ENCODE measurements at regions not wholly inside any gene's neighbourhood (a gene's known extent, or its start where the extent isn't known, plus 50 kb on each side); places are given as distances from the start of the nearest gene placed in this dataset.

GRCh38 chr7:138267934-138268333, 191.7 kb downstream of the AKR1D1 start:
- H3K79me2 ChIP-seq (ENCODE audit: insufficient read depth) = no peaks in the 10 kb centered on the region
- H3F3A ChIP-seq (replicated peaks; ENCODE audit: insufficient read depth) = no peaks in the 10 kb centered on the region
- H3K27me3 ChIP-seq (ENCODE audit: insufficient read depth) = no peaks in the 10 kb centered on the region
- H3K4me3 ChIP-seq (ENCODE audit: low read depth in 2 of 2, low read length in 1 of 2) = no peak overlapping the region
- no peaks in the 10 kb centered on the region for H3K4me1 ChIP-seq (ENCODE audit: control insufficient read depth in 1 of 2, insufficient read depth in 2 of 2, low read depth in 1 of 2, low read length in 1 of 2)
- CTCF ChIA-PET = no interaction called here
- no peak for DNase-seq
- H3K27ac ChIP-seq (ENCODE audit: low read depth in 2 of 2, low read length in 1 of 2) = no peak overlapping the region
- 54% methylated on average over 6 of the region's 6 CpGs for WGBS (ENCODE audit: low lambda C conversion rate)
- no peaks in the 10 kb centered on the region for H3K36me3 ChIP-seq (replicated peaks in 1 of 2; ENCODE audit: control insufficient read depth in 1 of 2, insufficient read depth in 2 of 2, low read length in 1 of 2)
- no peak for TF ChIP-seq PBX3 (IDR thresholded peaks at IDR 0.05)
- TF ChIP-seq JUND (IDR thresholded peaks at IDR 0.05) = no peak
- TF ChIP-seq ZBTB33 (IDR thresholded peaks at IDR 0.05; ENCODE audit: borderline replicate concordance, low read depth) = no peak
- TF ChIP-seq TCF12 (IDR thresholded peaks at IDR 0.05) = no peak
- TF ChIP-seq SIN3A (IDR thresholded peaks at IDR 0.05; ENCODE audit: borderline replicate concordance, low read depth, low read length) = no peak
- no peak for TF ChIP-seq RAD21 (IDR thresholded peaks at IDR 0.05; ENCODE audit: low read length)
- TF ChIP-seq FOSL2 (IDR thresholded peaks at IDR 0.05; ENCODE audit: borderline replicate concordance, low read depth) = no peak
- no peak for TF ChIP-seq CHD2 (IDR thresholded peaks at IDR 0.05; ENCODE audit: low read length, partially characterized antibody)
- TF ChIP-seq REST (IDR thresholded peaks at IDR 0.05; ENCODE audit: low read depth, low read length) = no peak
- TF ChIP-seq RCOR1 (IDR thresholded peaks at IDR 0.05; ENCODE audit: low read length) = no peak
- no peak for TF ChIP-seq ELF1 (IDR thresholded peaks at IDR 0.05)
- 0 out of 2 replicates have a peak, but pooled peaks cover 3% of the 10 kb centered on the region for H3K9me3 ChIP-seq
- POLR2A ChIA-PET = no interaction called here
- no peaks in the 10 kb centered on the region for H4K20me1 ChIP-seq (ENCODE audit: insufficient read depth)
- no peak overlapping the region for H3K4me2 ChIP-seq
- H2AFZ ChIP-seq (ENCODE audit: low read depth) = no peak overlapping the region
- no peaks in the 10 kb centered on the region for H3K9me2 ChIP-seq
- H3K9ac ChIP-seq = no peak overlapping the region

- DNase-seq = no peak
- POLR2A ChIA-PET = no interaction called here
- TF ChIP-seq TAF1 (IDR thresholded peaks at IDR 0.05; ENCODE audit: borderline replicate concordance, low read depth, low read length) (no peak), USF1 (IDR thresholded peaks at IDR 0.05; ENCODE audit: borderline replicate concordance, low read depth) (no peak), FOXJ3 (CRISPR knock-in tag; IDR thresholded peaks at IDR 0.05) (no peak), MAX (IDR thresholded peaks at IDR 0.05; ENCODE audit: low read depth) (no peak), MXI1 (IDR thresholded peaks at IDR 0.05; ENCODE audit: low read depth, low read length) (no peak), GATA2 (CRISPR knock-in tag; IDR thresholded peaks at IDR 0.05) (no peak), REST (IDR thresholded peaks at IDR 0.05; ENCODE audit: low read depth, low read length) (no peak), EZH2phosphoT487 (IDR thresholded peaks at IDR 0.05; ENCODE audit: borderline replicate concordance, low read depth) (no peak)
Measured at GRCh38 chr7:138276891-138277290, 183.2 kb upstream of the TRIM24 start.

More at GRCh38 chr7:138276891-138277290, 183.2 kb upstream of the TRIM24 start:
- H3K9me3 ChIP-seq = 0 out of 2 replicates have a peak, but pooled peaks cover 5% of the 10 kb centered on the region
- H3K36me3 ChIP-seq (replicated peaks in 1 of 2; ENCODE audit: control insufficient read depth in 1 of 2, insufficient read depth in 2 of 2, low read length in 1 of 2) = no peaks in the 10 kb centered on the region
- CTCF ChIA-PET = no interaction called here
- no peak overlapping the region for H3K4me2 ChIP-seq
- H3K4me3 ChIP-seq (ENCODE audit: low read depth in 2 of 2, low read length in 1 of 2) = no peak overlapping the region
- no peak overlapping the region; the same call in 1 of the 2 replicates for H2AFZ ChIP-seq (ENCODE audit: low read depth)
- 0 out of 2 replicates have a peak, but pooled peaks cover 3% of the 10 kb centered on the region for H3K9me2 ChIP-seq
- no peaks in the 10 kb centered on the region for H3K79me2 ChIP-seq (ENCODE audit: insufficient read depth)
- H4K20me1 ChIP-seq (ENCODE audit: insufficient read depth) = no peaks in the 10 kb centered on the region
- no peaks in the 10 kb centered on the region for H3K4me1 ChIP-seq (ENCODE audit: control insufficient read depth in 1 of 2, insufficient read depth in 2 of 2, low read depth in 1 of 2, low read length in 1 of 2)
- no peaks in the 10 kb centered on the region for H3F3A ChIP-seq (replicated peaks; ENCODE audit: insufficient read depth)
- no peak overlapping the region for H3K9ac ChIP-seq
- no peak overlapping the region for H3K27ac ChIP-seq (ENCODE audit: low read depth in 2 of 2, low read length in 1 of 2)
- no peaks in the 10 kb centered on the region for H3K27me3 ChIP-seq (ENCODE audit: insufficient read depth)

All from SK-N-SH (cell line).